Right ventricle myocardium inferior (tissue), 1 donor: ENCODE measurements at regions not wholly inside any gene's neighbourhood (a gene's known extent, or its start where the extent isn't known, plus 50 kb on each side); places are given as distances from the start of the nearest gene placed in this dataset.

Experiments used
- ATAC-seq: fragments of 200-7000 bp; cut with Tn5 transposase; one replicate; pipeline ENCODE4 v1.9.1; 2020; ENCODE audit warnings: mild to moderate bottlenecking, moderate library complexity
- DNase-seq: peaks from one replicate; pipeline ENCODE4 v3.0.0; 2021; ENCODE audit errors: missing footprints
- intact Hi-C: fragments of 100-400 bp; cut with DNase I; formaldehyde crosslinking; loops from one replicate; pipeline ENCODE4 v1.11.0; 2022
- donor health status: DM: no; HTN: yes; CAD: no; lungs with severe emphysema.

GRCh38 chr2:122366969-122367645 is 611.7 kb downstream of the TSN start:
- intact Hi-C loops, result no loop called here
- no peak for ATAC-seq
- DNase-seq, result no peak

DNA sequence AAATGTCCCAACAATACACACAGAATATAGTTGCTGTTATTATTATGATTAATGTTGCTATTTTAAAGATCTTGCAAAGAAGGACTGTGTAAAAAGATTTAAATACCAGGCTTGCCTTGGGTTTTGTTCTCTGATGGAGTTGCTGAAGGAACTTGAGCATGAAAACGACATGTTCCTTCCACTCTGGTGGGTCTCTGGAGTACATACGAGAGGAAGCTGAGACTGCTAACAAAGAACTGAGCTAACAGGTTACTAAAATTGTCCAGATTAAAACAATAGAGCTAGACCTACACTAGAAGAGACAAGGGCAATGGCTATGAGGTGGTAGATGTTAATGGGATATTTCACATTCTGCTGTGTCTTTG is 612.2 kb downstream of the TSN start:
- no peak for ATAC-seq
- no peak for DNase-seq
- intact Hi-C loops, result no loop called here

DNA sequence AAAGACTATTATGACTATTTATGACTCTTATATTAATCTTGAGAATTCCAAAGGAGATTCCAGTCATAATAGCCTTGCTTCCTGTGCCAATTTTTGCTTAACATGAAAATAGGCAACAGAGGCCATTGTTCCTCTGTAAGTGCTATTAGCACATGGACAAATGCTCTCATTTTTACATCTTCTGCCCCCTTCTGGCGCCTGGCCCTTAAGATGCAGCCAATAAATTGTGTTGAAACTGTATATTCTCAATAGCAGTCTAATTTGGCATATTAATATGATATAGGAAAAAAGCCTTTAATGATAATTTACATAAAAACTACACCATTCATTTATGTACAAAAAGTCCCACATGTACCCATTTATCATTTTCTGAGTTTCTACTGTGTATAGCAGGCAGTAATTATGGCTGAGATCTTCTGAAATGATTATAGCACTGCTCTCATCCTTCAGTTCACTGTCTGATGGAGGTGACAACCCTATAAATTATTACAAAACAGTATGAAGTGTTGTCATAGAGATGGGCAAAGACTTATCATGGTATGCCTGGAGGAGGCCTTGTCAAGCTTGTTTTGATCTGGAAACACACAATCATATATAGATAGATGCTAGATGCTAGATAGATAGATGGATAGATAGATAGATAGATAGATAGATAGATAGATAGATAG is 613.3 kb downstream of the TSN start:
- DNase-seq, result no peak
- no peak for ATAC-seq
- intact Hi-C loops, result no loop called here

DNA sequence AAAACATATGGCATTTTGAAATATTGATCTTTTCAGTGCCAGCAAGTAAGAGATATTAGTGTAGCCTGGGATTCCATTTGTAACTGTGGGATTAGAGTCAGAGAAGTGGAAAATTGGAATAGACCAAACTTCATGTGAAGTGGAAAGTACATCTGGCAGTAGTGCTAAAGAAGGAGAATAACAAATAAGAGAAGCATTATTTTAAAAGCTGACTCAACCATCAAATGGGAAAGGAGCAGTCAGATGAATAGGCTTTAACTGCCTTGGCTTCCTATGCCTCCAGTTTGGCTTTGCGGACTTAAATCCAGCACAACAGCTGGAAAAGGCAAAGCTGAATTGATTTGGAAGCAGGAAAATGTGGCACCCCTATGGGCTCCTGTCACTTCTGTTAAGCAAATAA is 623.1 kb downstream of the TSN start:
- DNase-seq, result no peak
- intact Hi-C loops, result no loop called here
- no peak for ATAC-seq

DNA sequence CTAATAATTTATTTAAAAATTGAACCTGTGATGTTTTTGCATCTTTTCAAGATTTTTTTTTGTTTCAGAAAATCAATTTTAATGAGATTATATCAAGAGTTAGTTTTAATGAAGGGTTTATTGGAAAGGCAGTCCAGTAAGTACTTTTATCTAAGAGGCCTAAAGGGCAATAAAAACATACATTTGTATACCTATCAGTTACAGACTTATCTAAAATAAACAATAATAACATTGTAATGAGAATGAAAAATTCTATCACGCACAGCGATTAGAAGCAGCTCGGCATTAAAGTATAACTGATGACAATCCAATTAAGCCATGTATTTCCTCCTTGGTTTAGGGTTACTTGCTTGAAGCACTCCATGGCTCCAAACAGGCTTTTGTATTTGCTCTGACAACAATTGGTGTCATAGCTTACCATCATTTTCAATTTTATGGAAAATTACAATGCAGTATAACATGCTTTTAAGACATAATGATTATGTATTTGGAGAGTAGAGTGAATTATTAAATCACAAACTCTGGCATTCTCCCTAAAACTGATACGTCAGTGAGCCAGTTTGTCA is 629.4 kb downstream of the TSN start:
- no peak for DNase-seq
- ATAC-seq, result no peak
- intact Hi-C loops, result no loop called here

GRCh38 chr2:122388208-122388607 is 632.8 kb downstream of the TSN start:
- ATAC-seq (no peak), DNase-seq (no peak)
- intact Hi-C loops, result no loop called here

DNA sequence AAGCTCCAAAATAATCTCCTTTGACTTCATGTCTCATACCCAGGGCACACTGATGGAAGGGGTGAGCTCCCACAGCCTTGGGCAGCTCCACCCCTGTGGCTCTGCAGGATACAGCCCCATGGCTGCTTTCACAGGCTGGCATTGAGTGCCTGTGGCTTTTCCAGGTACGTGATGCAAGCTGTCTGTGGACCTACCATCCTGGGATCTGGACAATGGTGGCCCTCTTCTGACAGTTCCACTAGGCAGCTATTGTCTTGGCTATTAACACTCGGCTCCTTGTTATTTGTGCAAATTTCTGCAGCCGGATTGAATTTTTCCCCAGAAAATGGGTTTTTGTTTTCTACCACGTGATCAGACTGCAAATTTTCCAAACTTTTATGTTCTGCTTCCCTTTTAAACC is 634.2 kb downstream of the TSN start:
- DNase-seq (no peak), ATAC-seq (no peak)
- intact Hi-C loops, result no loop called here

- ATAC-seq (no peak), DNase-seq (no peak)
- intact Hi-C loops, result no loop called here
Observed at GRCh38 chr2:122390406-122390805, 635.0 kb downstream of the TSN start.

- ATAC-seq (no peak), DNase-seq (no peak)
- intact Hi-C loops, result no loop called here
Observed at GRCh38 chr2:122391726-122392125, 636.3 kb downstream of the TSN start.

- ATAC-seq (no peak), DNase-seq (no peak)
- intact Hi-C loops, result no loop called here
Observed at GRCh38 chr2:122395687-122396086, 640.2 kb downstream of the TSN start.

- intact Hi-C loops, result no loop called here
- ATAC-seq, result no peak
- DNase-seq, result no peak
Observed at GRCh38 chr2:122411231-122411630, 655.8 kb downstream of the TSN start.

DNA sequence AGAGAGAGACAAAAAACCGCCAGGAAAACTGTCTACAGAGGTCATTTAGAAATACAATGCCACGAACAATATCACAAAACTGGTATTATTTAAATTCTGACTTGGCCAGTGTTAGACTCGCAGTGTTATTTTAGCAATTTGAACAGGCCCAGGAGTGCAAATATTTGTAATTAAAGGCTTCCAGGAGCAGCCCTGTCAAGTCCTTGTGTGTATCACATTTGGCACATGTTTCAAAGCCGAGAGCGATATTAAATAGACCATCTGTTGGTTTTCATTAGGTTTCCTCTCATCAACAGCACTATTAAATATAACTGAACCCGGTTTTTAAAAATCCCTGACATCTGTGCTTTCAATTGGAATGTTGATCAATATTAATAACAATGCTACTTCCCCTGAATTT is 656.9 kb downstream of the TSN start:
- intact Hi-C loops, result no loop called here
- ATAC-seq (no peak), DNase-seq (no peak)

DNA sequence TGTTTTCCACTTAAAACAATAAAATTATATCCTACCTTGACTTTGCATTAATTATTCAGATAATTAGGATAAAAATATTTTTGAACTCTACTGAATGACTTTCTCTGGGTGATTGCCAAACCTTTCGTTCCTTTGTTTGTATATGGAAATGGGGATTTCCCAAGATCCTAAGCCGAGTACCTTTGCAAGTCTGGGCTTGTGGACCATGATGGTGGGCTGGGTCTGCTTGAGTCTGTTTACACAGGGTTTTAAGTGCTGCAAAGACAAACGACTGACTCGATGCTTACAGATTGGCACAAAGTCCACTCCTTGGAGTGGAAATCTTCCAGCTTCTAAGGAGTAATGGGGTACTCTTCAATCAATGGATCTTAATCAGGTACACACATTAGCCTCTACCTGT is 659.5 kb downstream of the TSN start:
- no peak for DNase-seq
- ATAC-seq, result no peak
- intact Hi-C loops, result no loop called here

DNA sequence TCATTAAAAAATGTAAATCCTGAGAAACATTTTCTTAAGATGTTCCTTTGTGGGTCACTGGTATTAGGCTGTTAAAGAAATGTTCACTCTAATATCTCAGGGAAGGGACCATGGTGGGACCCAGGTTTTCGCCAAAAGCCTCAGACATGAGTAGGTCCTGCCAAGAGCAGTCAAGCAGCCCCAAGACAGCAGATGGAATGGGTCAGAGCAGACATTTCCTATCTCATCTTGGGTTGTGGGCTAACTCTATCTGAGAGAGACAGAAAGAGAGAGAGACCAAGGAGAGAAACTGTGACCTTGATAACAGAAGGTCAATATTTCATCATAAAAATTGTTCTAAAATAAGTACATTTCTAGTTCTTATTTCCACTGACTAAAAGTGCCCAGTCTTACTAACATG is 661.7 kb downstream of the TSN start:
- intact Hi-C loops, result no loop called here
- ATAC-seq (peak; percentile 50), DNase-seq (no peak)

DNA sequence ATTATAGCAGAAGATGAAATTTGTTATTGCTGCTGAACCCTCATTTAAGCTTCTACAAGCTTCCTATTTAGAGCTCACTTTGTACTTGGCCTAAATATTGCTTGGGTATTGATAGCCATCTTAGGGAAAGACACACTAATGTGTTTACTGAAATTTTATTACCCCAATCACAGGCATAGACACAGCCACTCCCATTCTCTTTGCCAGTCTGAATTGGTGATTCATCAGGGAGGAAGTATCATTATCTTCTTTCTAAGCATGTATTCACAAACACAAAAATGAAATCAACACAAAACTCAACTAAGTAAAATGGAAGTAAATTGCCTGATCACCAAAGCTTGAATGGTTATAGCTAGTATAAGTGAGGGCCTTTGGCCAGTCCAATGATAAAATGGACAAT is 666.3 kb downstream of the TSN start:
- intact Hi-C loops, result no loop called here
- ATAC-seq (no peak), DNase-seq (no peak)

- ATAC-seq (no peak), DNase-seq (no peak)
- intact Hi-C loops, result no loop called here
Observed at GRCh38 chr2:122422384-122422991, 667.0 kb downstream of the TSN start.

DNA sequence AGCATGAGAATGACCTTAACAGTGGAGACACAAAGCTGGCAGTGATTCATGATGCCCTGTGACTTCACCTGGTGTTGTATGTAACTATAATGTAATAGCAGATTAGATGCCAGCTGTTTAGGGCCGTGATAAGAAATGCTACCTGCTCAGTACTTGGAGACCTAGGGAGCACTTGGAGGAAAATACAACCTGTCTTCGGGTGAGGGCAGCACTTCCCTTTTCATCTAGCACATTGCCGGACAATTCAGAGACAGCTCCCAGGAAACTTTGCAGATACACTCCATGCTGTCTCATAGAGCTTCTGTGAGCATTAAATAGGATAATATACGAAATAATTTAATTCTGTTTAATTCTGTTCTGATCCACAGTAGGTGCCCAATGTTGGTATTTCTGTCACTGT is 668.5 kb downstream of the TSN start:
- no peak for ATAC-seq
- intact Hi-C loops, result no loop called here

GRCh38 chr2:122433123-122433754 is 677.8 kb downstream of the TSN start:
- ATAC-seq, result no peak
- no peak for DNase-seq
- intact Hi-C loops, result no loop called here

More for the DNA sequence above, 668.5 kb downstream of the TSN start:
- DNase-seq, result no peak

DNA sequence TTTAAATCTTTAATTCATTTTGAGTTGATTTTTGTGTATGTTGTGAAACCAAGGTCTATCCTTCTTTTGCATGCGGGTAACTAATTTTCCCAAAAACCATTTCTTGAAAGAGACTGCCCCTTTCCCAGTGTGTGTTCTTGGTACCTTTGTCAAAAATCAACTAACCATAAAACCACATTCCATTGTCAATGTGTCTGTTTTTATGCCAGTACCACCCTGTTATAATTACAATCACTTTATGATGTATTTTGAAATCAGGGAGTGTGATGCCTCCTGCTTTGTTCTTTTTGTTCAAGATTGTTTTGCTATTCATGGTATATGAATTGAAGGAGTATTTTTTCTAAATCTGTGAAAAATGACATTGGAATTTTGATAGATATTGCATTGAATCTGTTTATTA is 689.6 kb downstream of the TSN start:
- intact Hi-C loops, result no loop called here
- ATAC-seq (no peak), DNase-seq (no peak)

GRCh38 chr2:122446761-122447160 is 691.3 kb downstream of the TSN start:
- DNase-seq, result no peak
- intact Hi-C loops, result no loop called here
- no peak for ATAC-seq
